GM12872 (cell line): ENCODE measurements at regions not wholly inside any gene's neighbourhood (a gene's known extent, or its start where the extent isn't known, plus 50 kb on each side); places are given as distances from the start of the nearest gene placed in this dataset.

Experiments
- CTCF ChIP-seq: IDR thresholded peaks from 3 replicates; pipeline ENCODE4 v1.5.1; 2011; ENCODE audit warnings: low read depth, mild to moderate bottlenecking, low read length, moderate library complexity; ENCODE audit not compliant: insufficient read depth

GRCh38 chr9:1152171-1152570 is 102.0 kb downstream of the DMRT2 start:
- no peak for TF ChIP-seq CTCF

- no peak for TF ChIP-seq CTCF
These were observed 104.6 kb downstream of the DMRT2 start for GRCh38 chr9:1154739-1155138.

GRCh38 chr9:1155602-1156001 is 105.4 kb downstream of the DMRT2 start:
- no peak for TF ChIP-seq CTCF

GRCh38 chr9:1156794-1157550 is 106.8 kb downstream of the DMRT2 start:
- no peak for TF ChIP-seq CTCF

GRCh38 chr9:1157836-1158235 is 107.7 kb downstream of the DMRT2 start:
- no peak for TF ChIP-seq CTCF

- no peak for TF ChIP-seq CTCF
These were observed 120.8 kb downstream of the DMRT2 start for GRCh38 chr9:1170918-1171317.

GRCh38 chr9:1171546-1171945 is 121.4 kb downstream of the DMRT2 start:
- no peak for TF ChIP-seq CTCF
